WERI-Rb-1 (cell line): ENCODE measurements at regions not wholly inside any gene's neighbourhood (a gene's known extent, or its start where the extent isn't known, plus 50 kb on each side); places are given as distances from the start of the nearest gene placed in this dataset.

Experiments used
- DNase-seq: peaks from one replicate; pipeline ENCODE4 v3.0.0-alpha.2; 2020
- H3K27ac ChIP-seq: fragments of 250-450 bp; sonication (Bioruptor Pico); 2 replicates; pipeline ENCODE4 v1.5.1; 2020; ENCODE audit warnings: mild to moderate bottlenecking, moderate library complexity
- H3K27me3 ChIP-seq: fragments of 250-450 bp; sonication (Bioruptor Pico); 2 replicates; pipeline ENCODE4 v1.5.1; 2021; ENCODE audit warnings: mild to moderate bottlenecking, low read depth, moderate library complexity; ENCODE audit not compliant: insufficient read depth, severe bottlenecking
- H3K36me3 ChIP-seq: fragments of 250-450 bp; sonication (Bioruptor Pico); 2 replicates; pipeline ENCODE4 v1.5.1; 2020; ENCODE audit warnings: mild to moderate bottlenecking, moderate library complexity
- H3K4me3 ChIP-seq: 2 replicates; pipeline ENCODE4 v1.5.1; 2011; ENCODE audit warnings: low read depth, mild to moderate bottlenecking, control low read depth, low read length
- H3K9me3 ChIP-seq: fragments of 250-450 bp; sonication (Bioruptor Pico); 2 replicates; pipeline ENCODE4 v1.5.1; 2021; ENCODE audit warnings: mild to moderate bottlenecking, moderate library complexity; ENCODE audit not compliant: severe bottlenecking
- TF ChIP-seq, protein P1 (sequence below): IDR thresholded peaks from 2 replicates; pipeline ENCODE4 v1.5.1; 2011; ENCODE audit warnings: low read depth, mild to moderate bottlenecking, control low read depth, inconsistent platforms, low read length

DNA sequence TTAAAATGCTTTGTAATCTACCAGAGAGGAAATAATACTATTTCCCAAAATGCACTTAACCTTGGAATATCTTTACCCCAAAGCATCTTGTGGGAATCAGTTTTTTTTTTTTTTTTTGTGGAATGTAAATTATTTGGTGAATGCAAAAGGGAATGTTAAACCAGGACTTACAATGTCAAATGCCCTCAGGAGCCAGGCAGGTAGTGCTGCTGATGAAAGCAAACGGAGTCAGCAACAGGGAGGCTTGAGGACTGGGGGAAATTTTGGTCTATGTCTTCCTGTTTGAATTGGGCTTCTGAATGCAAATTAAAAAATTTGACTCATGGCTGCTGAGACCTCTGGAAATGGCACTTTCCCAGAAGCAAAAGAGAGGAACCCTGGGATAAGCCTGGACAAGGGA, 96.5 kb upstream of the NLRP1 start:
- Histone ChIP-seq H3K4me3 (no peak overlapping the region), H3K27ac (no peak overlapping the region), H3K27me3 (no peaks in the 10 kb centered on the region), H3K9me3 (no peaks in the 10 kb centered on the region), H3K36me3 (no peaks in the 10 kb centered on the region)
- DNase-seq, result no peak
- TF ChIP-seq, protein P1, sequence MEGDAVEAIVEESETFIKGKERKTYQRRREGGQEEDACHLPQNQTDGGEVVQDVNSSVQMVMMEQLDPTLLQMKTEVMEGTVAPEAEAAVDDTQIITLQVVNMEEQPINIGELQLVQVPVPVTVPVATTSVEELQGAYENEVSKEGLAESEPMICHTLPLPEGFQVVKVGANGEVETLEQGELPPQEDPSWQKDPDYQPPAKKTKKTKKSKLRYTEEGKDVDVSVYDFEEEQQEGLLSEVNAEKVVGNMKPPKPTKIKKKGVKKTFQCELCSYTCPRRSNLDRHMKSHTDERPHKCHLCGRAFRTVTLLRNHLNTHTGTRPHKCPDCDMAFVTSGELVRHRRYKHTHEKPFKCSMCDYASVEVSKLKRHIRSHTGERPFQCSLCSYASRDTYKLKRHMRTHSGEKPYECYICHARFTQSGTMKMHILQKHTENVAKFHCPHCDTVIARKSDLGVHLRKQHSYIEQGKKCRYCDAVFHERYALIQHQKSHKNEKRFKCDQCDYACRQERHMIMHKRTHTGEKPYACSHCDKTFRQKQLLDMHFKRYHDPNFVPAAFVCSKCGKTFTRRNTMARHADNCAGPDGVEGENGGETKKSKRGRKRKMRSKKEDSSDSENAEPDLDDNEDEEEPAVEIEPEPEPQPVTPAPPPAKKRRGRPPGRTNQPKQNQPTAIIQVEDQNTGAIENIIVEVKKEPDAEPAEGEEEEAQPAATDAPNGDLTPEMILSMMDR, result no peak

DNA sequence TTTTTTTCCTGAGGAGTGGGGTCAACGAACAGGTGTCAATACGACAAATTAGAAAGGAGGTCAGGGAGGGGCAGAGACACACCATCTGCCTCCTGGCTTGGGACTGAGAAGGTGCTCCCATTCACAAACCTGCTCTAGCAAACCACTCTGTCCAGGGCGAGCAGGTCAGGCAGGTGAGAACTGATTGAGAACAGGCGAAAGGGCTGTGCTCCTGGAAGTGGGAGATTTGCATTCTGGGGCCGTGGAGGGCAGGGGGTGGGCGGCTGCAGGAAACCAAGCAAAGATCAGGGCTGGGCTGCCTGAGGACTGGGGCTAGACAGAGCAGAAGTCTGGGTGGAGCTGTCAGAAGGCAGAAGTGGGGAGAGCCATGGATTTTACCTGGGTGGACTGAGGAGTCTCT, 98.9 kb upstream of the NLRP1 start:
- Histone ChIP-seq H3K27ac (no peak overlapping the region), H3K4me3 (no peak overlapping the region), H3K36me3 (no peaks in the 10 kb centered on the region), H3K9me3 (no peaks in the 10 kb centered on the region), H3K27me3 (no peaks in the 10 kb centered on the region)
- DNase-seq, result no peak
- TF ChIP-seq, protein P1, result no peak

DNA sequence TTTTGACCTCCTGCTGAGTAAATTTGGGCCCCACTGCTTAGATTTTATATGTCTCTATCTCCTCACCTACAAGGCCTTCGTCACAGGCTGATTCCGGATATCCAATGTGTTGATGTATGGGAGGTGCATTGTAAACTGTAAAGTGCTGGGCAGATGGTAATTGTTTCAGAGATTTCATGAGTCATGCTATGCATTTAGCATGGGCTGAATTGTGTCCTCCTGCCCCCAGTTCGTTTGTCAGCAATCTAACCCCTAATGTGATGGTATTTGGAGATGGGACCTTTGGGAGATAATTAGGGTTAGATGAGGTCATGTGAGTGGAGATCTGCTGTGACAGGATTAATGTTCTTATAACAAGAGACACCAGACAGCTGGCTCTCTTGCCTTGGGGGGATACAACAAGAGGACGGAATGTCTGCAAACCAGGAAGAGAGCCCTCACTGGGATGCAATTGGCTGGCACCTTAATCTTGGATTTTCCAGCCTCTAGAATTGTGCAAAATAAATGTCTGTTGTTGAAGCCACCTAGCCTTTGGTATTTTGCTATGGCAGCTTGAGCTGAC, 101.8 kb upstream of the NLRP1 start:
- Histone ChIP-seq H3K27ac (peak overlapping the region; percentile 41), H3K36me3 (no peaks in the 10 kb centered on the region), H3K9me3 (peaks cover 6% of the 10 kb centered on the region), H3K27me3 (no peaks in the 10 kb centered on the region), H3K4me3 (no peak overlapping the region)
- peak; percentile 53 for DNase-seq
- TF ChIP-seq, protein P1, result no peak

DNA sequence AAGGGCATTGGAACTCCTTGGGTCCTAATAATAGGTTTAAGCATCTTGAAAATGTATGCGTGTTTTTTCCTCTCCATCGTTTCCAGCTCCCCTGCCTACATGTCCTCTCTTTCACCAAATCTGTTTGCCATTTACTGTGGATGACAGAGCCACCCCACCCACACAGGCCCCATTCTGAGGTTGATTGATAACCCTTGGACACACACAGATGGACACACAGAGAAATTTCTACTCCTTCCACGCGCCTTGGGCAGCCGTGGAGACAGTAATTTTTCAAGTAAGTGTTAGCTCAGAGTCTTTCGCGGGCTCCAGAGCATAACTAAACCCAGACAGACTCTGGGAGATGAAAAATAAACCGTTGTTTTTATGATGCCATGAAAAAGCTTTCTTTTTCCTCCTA, 103.3 kb upstream of the NLRP1 start:
- DNase-seq, result no peak
- H3K9me3 ChIP-seq, result peaks cover 6% of the 10 kb centered on the region
- H3K36me3 ChIP-seq, result no peaks in the 10 kb centered on the region
- TF ChIP-seq, protein P1, result no peak
- H3K27ac ChIP-seq, result no peak overlapping the region
- H3K27me3 ChIP-seq, result no peaks in the 10 kb centered on the region
- no peak overlapping the region for H3K4me3 ChIP-seq

DNA sequence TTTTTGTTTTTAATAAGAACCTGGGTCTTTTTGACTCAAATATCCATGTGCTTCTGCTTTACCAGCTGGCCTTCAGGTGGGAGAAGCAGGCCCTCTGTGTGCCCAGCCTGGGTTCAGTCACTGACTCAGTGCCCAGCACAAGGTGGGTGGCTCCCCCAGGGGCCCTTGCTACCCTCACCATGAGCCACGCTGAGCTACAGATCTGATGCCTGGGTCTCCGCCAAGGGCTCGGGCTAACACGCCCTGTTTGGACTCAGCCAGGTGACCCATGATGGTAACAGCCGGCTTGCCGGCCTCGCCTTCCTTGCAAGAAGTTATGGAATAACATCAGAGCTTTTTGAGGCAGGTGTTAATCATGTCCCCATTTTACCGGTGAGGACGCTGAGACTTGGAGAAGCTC, 109.5 kb upstream of the NLRP1 start:
- no peak for DNase-seq
- Histone ChIP-seq H3K27ac (no peak overlapping the region), H3K36me3 (no peaks in the 10 kb centered on the region), H3K4me3 (no peak overlapping the region), H3K27me3 (no peaks in the 10 kb centered on the region), H3K9me3 (peaks cover 6% of the 10 kb centered on the region)
- TF ChIP-seq, protein P1, result no peak

DNA sequence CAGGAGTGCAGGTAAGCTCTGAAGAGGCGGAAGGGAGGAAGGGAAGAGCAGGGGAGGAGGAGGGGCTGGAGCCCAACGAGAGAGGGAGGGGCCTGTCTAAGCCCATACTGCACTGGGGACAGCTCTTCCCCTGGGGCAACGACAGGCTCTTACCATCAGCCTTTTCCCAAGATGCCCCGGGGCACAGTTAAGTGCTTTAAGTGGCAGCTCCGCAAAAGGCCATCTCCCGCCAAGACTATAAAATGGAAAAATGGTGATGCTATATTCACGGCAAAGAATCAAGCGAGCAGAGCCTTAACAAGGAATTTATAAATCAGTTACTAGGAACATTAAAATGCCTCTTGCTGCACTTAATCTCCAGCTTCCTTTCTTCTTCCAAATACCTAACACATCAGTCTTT, 110.2 kb upstream of the NLRP1 start:
- Histone ChIP-seq H3K36me3 (no peaks in the 10 kb centered on the region), H3K27ac (no peak overlapping the region), H3K27me3 (no peaks in the 10 kb centered on the region), H3K9me3 (peaks cover 5% of the 10 kb centered on the region), H3K4me3 (no peak overlapping the region)
- TF ChIP-seq, protein P1, result no peak
- DNase-seq, result peak; percentile 51
